ENCODE measurements at regions not wholly inside any gene's neighbourhood (a gene's known extent, or its start where the extent isn't known, plus 50 kb on each side); places are given as distances from the start of the nearest gene placed in this dataset.

GRCh38 chr22:16695261-16695660 lies 102.7 kb upstream of the CCT8L2 start:
- TF ChIP-seq CTCF (IDR thresholded peaks at IDR 0.05) (no peak), POLR2A (IDR thresholded peaks at IDR 0.05) (no peak)

All from right lobe of liver (tissue), 4 donors.